Erythroblast (primary cell): ENCODE measurements at regions not wholly inside any gene's neighbourhood (a gene's known extent, or its start where the extent isn't known, plus 50 kb on each side); places are given as distances from the start of the nearest gene placed in this dataset.

Experiments
- GATA1 ChIP-seq: IDR thresholded peaks from 2 replicates; pipeline ENCODE4 v1.6.1; 2011; ENCODE audit warnings: low read depth, mild to moderate bottlenecking, control low read depth, low read length, moderate library complexity
- POLR2A ChIP-seq: IDR thresholded peaks from 2 replicates; pipeline ENCODE4 v1.6.1; 2011; ENCODE audit warnings: mild to moderate bottlenecking, low read length

GRCh38 chr10:58082248-58082647 lies 185.4 kb downstream of the IPMK start:
- TF ChIP-seq GATA1 (no peak), POLR2A (no peak)
